ENCODE measurements at regions not wholly inside any gene's neighbourhood (a gene's known extent, or its start where the extent isn't known, plus 50 kb on each side); places are given as distances from the start of the nearest gene placed in this dataset.

GRCh38 chr20:23201658-23202057 lies 115.5 kb upstream of the CD93 start:
- DNase-seq, result no peak

- DNase-seq, result no peak
Measured at GRCh38 chr20:23200914-23201313, 114.8 kb upstream of the CD93 start.

- no peak for DNase-seq
Measured at GRCh38 chr20:23200413-23200812, 114.3 kb upstream of the CD93 start.

GRCh38 chr20:23199356-23199755 lies 113.2 kb upstream of the CD93 start:
- DNase-seq, result no peak

- no peak for DNase-seq
Measured at GRCh38 chr20:23198815-23199214, 112.7 kb upstream of the CD93 start.

GRCh38 chr20:23197836-23198235 lies 111.7 kb upstream of the CD93 start:
- peak in 1 of 2 donors; percentile 35 for DNase-seq

- DNase-seq, result peak; percentile 68 to 75
Measured at GRCh38 chr20:23195636-23196035, 109.5 kb upstream of the CD93 start.

- peak; percentile 63 to 70 for DNase-seq
Measured at GRCh38 chr20:23193801-23194384, 107.8 kb upstream of the CD93 start.

GRCh38 chr20:23192469-23192868 lies 106.3 kb upstream of the CD93 start:
- no peak for DNase-seq

- DNase-seq, result no peak
Measured at GRCh38 chr20:23190557-23190956, 104.4 kb upstream of the CD93 start.

GRCh38 chr20:23189854-23190253 lies 103.7 kb upstream of the CD93 start:
- no peak for DNase-seq

- DNase-seq, result no peak
Measured at GRCh38 chr20:23189341-23189740, 103.2 kb upstream of the CD93 start.

- DNase-seq, result no peak
Measured at GRCh38 chr20:23188377-23189169, 102.4 kb upstream of the CD93 start.

- no peak for DNase-seq
Measured at GRCh38 chr20:23187751-23188150, 101.6 kb upstream of the CD93 start.

- DNase-seq, result no peak
Measured at GRCh38 chr20:23186808-23187207, 100.7 kb upstream of the CD93 start.

- no peak for DNase-seq
Measured at GRCh38 chr20:23180451-23180921, 94.4 kb upstream of the CD93 start.

- no peak for DNase-seq
Measured at GRCh38 chr20:23179766-23180403, 93.8 kb upstream of the CD93 start.

- no peak for DNase-seq
Measured at GRCh38 chr20:23178806-23179205, 92.7 kb upstream of the CD93 start.

- no peak for DNase-seq
Measured at GRCh38 chr20:23174821-23175220, 88.7 kb upstream of the CD93 start.

GRCh38 chr20:23167431-23167830 lies 81.3 kb upstream of the CD93 start:
- no peak for DNase-seq

GRCh38 chr20:23166563-23166962 lies 80.4 kb upstream of the CD93 start:
- DNase-seq, result no peak

- no peak for DNase-seq
Measured at GRCh38 chr20:23165964-23166363, 79.8 kb upstream of the CD93 start.

GRCh38 chr20:23165307-23165750 lies 79.2 kb upstream of the CD93 start:
- DNase-seq, result no peak

GRCh38 chr20:23164176-23164601 lies 78.1 kb upstream of the CD93 start:
- no peak for DNase-seq
